Choroid plexus epithelial cell (primary cell): ENCODE measurements at regions not wholly inside any gene's neighbourhood (a gene's known extent, or its start where the extent isn't known, plus 50 kb on each side); places are given as distances from the start of the nearest gene placed in this dataset.
"Not testable (repeated sequence)": the region's sequence is repeated elsewhere in the genome, so short reads cannot be mapped to it uniquely, and the experiment has no call there.

Experiments
- DNase-seq: peaks from one replicate; pipeline ENCODE4 v3.0.0-alpha.2; 2010; ENCODE audit warnings: low read depth
- H3K4me3 ChIP-seq: 2 replicates; pipeline ENCODE4 v1.5.1; 2011; ENCODE audit warnings: low read depth, mild to moderate bottlenecking, control low read depth, low read length, moderate library complexity
- TF ChIP-seq, protein P1 (sequence below): conservative IDR thresholded peaks from 2 replicates; pipeline ENCODE4 v1.5.1; 2011; ENCODE audit warnings: low read depth, mild to moderate bottlenecking, control low read depth, inconsistent platforms, low read length, moderate library complexity

GRCh38 chr2:226286916-226287315, 512.7 kb downstream of the IRS1 start:
- TF ChIP-seq, protein P1, sequence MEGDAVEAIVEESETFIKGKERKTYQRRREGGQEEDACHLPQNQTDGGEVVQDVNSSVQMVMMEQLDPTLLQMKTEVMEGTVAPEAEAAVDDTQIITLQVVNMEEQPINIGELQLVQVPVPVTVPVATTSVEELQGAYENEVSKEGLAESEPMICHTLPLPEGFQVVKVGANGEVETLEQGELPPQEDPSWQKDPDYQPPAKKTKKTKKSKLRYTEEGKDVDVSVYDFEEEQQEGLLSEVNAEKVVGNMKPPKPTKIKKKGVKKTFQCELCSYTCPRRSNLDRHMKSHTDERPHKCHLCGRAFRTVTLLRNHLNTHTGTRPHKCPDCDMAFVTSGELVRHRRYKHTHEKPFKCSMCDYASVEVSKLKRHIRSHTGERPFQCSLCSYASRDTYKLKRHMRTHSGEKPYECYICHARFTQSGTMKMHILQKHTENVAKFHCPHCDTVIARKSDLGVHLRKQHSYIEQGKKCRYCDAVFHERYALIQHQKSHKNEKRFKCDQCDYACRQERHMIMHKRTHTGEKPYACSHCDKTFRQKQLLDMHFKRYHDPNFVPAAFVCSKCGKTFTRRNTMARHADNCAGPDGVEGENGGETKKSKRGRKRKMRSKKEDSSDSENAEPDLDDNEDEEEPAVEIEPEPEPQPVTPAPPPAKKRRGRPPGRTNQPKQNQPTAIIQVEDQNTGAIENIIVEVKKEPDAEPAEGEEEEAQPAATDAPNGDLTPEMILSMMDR: no peak
- no peak overlapping the region for H3K4me3 ChIP-seq
- no peak for DNase-seq

DNA sequence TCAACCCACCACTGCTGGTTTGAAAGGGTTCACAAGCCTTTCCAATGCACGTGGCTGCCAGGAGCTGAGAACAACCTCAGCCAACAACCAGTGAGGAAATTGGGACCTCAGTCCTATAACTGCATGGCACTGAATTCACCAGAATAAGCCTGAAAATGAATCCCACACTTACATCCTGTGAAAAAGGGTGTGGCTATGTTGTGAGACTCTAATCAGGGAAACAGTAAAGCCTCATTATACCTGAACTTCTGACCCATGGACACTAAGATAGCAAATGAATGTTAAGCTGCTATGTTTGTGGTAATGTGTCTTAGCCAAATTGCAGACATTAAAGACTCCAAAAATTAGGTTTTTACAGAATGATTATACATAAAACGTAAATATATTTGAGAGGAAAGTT, 515.8 kb downstream of the IRS1 start:
- no peak overlapping the region for H3K4me3 ChIP-seq
- no peak for DNase-seq
- TF ChIP-seq, protein P1: no peak

GRCh38 chr2:226282151-226282550, 517.5 kb downstream of the IRS1 start:
- H3K4me3 ChIP-seq: no peak overlapping the region
- no peak for DNase-seq
- TF ChIP-seq, protein P1: no peak

GRCh38 chr2:226280136-226280535, 519.5 kb downstream of the IRS1 start:
- DNase-seq, H3K4me3 ChIP-seq: not testable (repeated sequence)

DNA sequence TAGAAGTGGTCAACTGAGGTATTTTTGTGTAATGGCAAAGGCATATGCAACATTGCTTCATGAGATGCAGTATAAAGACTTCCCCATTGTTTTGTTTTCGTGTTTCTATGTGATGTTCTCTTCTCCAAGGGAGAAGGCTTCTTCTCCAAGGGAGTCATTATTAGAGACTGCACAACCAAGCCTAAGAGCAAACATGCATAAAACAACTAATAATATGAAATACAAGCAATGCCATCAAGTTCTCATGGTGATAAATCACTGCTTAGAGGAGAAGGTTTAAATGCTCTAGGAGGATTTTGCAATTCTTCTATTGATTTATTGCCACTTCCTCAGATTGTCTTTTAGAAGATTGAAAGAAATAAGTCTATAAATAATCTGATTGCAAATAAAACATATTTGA, 524.4 kb downstream of the IRS1 start:
- TF ChIP-seq, protein P1: no peak

GRCh38 chr2:226274143-226274542, 525.5 kb downstream of the IRS1 start:
- no peak for DNase-seq
- TF ChIP-seq, protein P1: no peak

More for the DNA sequence above, 524.4 kb downstream of the IRS1 start:
- H3K4me3 ChIP-seq: no peak overlapping the region
- DNase-seq: no peak

GRCh38 chr2:226273440-226273839, 526.2 kb downstream of the IRS1 start:
- DNase-seq: no peak
- H3K4me3 ChIP-seq: no peak overlapping the region
- TF ChIP-seq, protein P1: no peak

More at GRCh38 chr2:226274143-226274542, 525.5 kb downstream of the IRS1 start:
- H3K4me3 ChIP-seq: no peak overlapping the region

GRCh38 chr2:226272435-226272834, 527.2 kb downstream of the IRS1 start:
- DNase-seq: no peak
- TF ChIP-seq, protein P1: no peak
- no peak overlapping the region for H3K4me3 ChIP-seq
